Stomach (tissue), 8 donors: ENCODE measurements at regions not wholly inside any gene's neighbourhood (a gene's known extent, or its start where the extent isn't known, plus 50 kb on each side); places are given as distances from the start of the nearest gene placed in this dataset.
A peak's percentile ranks its signal among the peaks of the same experiment; 100 is the strongest.

Experiments used
- DNase-seq, 2 donors: peaks; one replicate each; pipeline versions ENCODE4 v3.0.0 to v3.0.0-alpha.2; 2013 to 2019
- H3K27ac ChIP-seq, 5 donors: fragments of 200-600 bp in 4 of 5; sonication (generic) in 4 of 5; one replicate each; pipeline ENCODE4 v1.5.1; 2013 to 2019; ENCODE audit warnings: mild to moderate bottlenecking in 1 of 5, moderate library complexity in 1 of 5
- H3K27me3 ChIP-seq, 3 donors: fragments of 200-600 bp; sonication (generic); one replicate each; pipeline ENCODE4 v1.5.1; 2017 to 2019; ENCODE audit warnings: mixed run types in 1 of 3
- H3K36me3 ChIP-seq, 4 donors: fragments of 200-600 bp; sonication (generic); 1 replicate in 3 of 4; 2 replicates in 1 of 4; pipeline ENCODE4 v1.5.1; 2016 to 2019
- H3K4me1 ChIP-seq, 4 donors: fragments of 200-600 bp; sonication (generic); one replicate each; pipeline ENCODE4 v1.5.1; 2016 to 2019
- H3K4me3 ChIP-seq, 4 donors: fragments of 200-600 bp; sonication (generic) in 3 of 4; one replicate each; pipeline ENCODE4 v1.5.1; 2016 to 2019; ENCODE audit warnings: mild to moderate bottlenecking in 1 of 4
- H3K9me3 ChIP-seq, 4 donors: fragments of 200-600 bp; sonication (generic); one replicate each; pipeline ENCODE4 v1.5.1; 2016 to 2019
- CTCF ChIP-seq, 7 experiments: fragments of 450-650 bp in 4 of 7; fragments of 200-600 bp in 3 of 7; sonication (generic) in 3 of 7; IDR thresholded peaks; one replicate each; pipeline ENCODE4 v1.5.1; 2016 to 2019; ENCODE audit warnings: antibody characterized with exemption in 7 of 7, control low read depth in 2 of 7, mild to moderate bottlenecking in 1 of 7
- EP300 ChIP-seq: sonication (generic); formaldehyde crosslinking; IDR thresholded peaks from one replicate; pipeline ENCODE4 v1.6.1; 2017; ENCODE audit warnings: antibody characterized with exemption
- POLR2A ChIP-seq, 4 donors: fragments of 450-650 bp; IDR thresholded peaks; one replicate each; pipeline ENCODE4 v1.6.1; 2016; ENCODE audit warnings: antibody characterized with exemption in 4 of 4, control low read depth in 2 of 4, mild to moderate bottlenecking in 1 of 4, moderate library complexity in 1 of 4
- POLR2AphosphoS5 ChIP-seq, 3 donors: sonication (generic); formaldehyde crosslinking; IDR thresholded peaks; one replicate each; pipeline ENCODE4 v1.6.1; 2016; ENCODE audit warnings: antibody characterized with exemption in 3 of 3
- WGBS, 5 donors: extraction: QIAGEN DNeasy Blood & Tissue Kit in 3 of 5; methylation state at CpG; one replicate each; pipeline versions ENCODE4 v1.1.5 to v1.1.7; 2013 to 2018; 5-methylcytosine and 5-hydroxymethylcytosine counted together
- intact Hi-C: fragments of 100-400 bp; cut with DNase I; formaldehyde crosslinking; loops from one replicate; pipeline ENCODE4 v1.15.1; 2023; ENCODE audit warnings: low total_unique reads
- donor health status: healthy with polysubstance abuse.
- donor health status: Bipolar disorder and iron deficiency.
- donor health status: healthy.

- H3K27me3 ChIP-seq = no peaks in the 10 kb centered on the region
- H3K36me3 ChIP-seq = no peaks in the 10 kb centered on the region
- intact Hi-C loops = no loop called here
- H3K9me3 ChIP-seq = no peaks in the 10 kb centered on the region
- no peak for TF ChIP-seq POLR2A (IDR thresholded peaks at IDR 0.05)
- TF ChIP-seq CTCF (IDR thresholded peaks at IDR 0.05) = no peak
- no peak for TF ChIP-seq EP300
- no peak for TF ChIP-seq POLR2AphosphoS5 (IDR thresholded peaks at IDR 0.05)
- no peak overlapping the region for H3K4me3 ChIP-seq
- 64 to 75% (median 73%) methylated on average over 4 of the region's 4 CpGs for WGBS, 5 donors
- H3K4me1 ChIP-seq = no peaks in the 10 kb centered on the region
- peak in 1 of 2 donors; percentile 13 for DNase-seq
- no peak overlapping the region for H3K27ac ChIP-seq
Observed at GRCh38 chr2:53096351-53096750, 671.3 kb upstream of the CHAC2 start.

GRCh38 chr2:53095664-53096063, 671.9 kb upstream of the CHAC2 start:
- no peaks in the 10 kb centered on the region for H3K27me3 ChIP-seq
- DNase-seq = no peak
- TF ChIP-seq CTCF (IDR thresholded peaks at IDR 0.05) = no peak
- no peak for TF ChIP-seq POLR2AphosphoS5 (IDR thresholded peaks at IDR 0.05)
- TF ChIP-seq EP300 = no peak
- 48 to 59% (median 51%) methylated on average over 1 of the region's 1 CpG for WGBS, 5 donors
- H3K4me3 ChIP-seq = no peak overlapping the region
- no peaks in the 10 kb centered on the region for H3K36me3 ChIP-seq
- no peak overlapping the region for H3K27ac ChIP-seq
- intact Hi-C loops = no loop called here
- no peaks in the 10 kb centered on the region for H3K9me3 ChIP-seq
- H3K4me1 ChIP-seq = no peaks in the 10 kb centered on the region

- Histone ChIP-seq H3K27me3 (no peaks in the 10 kb centered on the region), H3K9me3 (no peaks in the 10 kb centered on the region), H3K4me1 (no peaks in the 10 kb centered on the region), H3K36me3 (no peaks in the 10 kb centered on the region), H3K27ac (no peak overlapping the region), H3K4me3 (no peak overlapping the region)
- no peak for DNase-seq
- TF ChIP-seq POLR2AphosphoS5 (IDR thresholded peaks at IDR 0.05) (no peak), POLR2A (IDR thresholded peaks at IDR 0.05) (no peak), CTCF (IDR thresholded peaks at IDR 0.05) (no peak), EP300 (no peak)
- intact Hi-C loops = no loop called here
- 68 to 95% (median 77%) methylated on average over 1 of the region's 1 CpG for WGBS, 5 donors
Observed at GRCh38 chr2:53095227-53095626, 672.4 kb upstream of the CHAC2 start.

GRCh38 chr2:53093355-53093754, 674.2 kb upstream of the CHAC2 start:
- no peak overlapping the region for H3K4me3 ChIP-seq
- TF ChIP-seq EP300 (no peak), CTCF (IDR thresholded peaks at IDR 0.05) (no peak), POLR2A (IDR thresholded peaks at IDR 0.05) (no peak)
- intact Hi-C loops = no loop called here
- H3K27ac ChIP-seq = no peak overlapping the region
- 47 to 80% (median 72%) methylated on average over 1 of the region's 1 CpG for WGBS, 5 donors
- H3K36me3 ChIP-seq = no peaks in the 10 kb centered on the region
- H3K4me1 ChIP-seq = no peaks in the 10 kb centered on the region
- H3K9me3 ChIP-seq = peaks cover 0 to 3% (median 0%) of the 10 kb centered on the region in 4 donors
- no peak for DNase-seq
- no peaks in the 10 kb centered on the region for H3K27me3 ChIP-seq

GRCh38 chr2:53091183-53091582, 676.4 kb upstream of the CHAC2 start:
- Histone ChIP-seq H3K36me3 (no peaks in the 10 kb centered on the region), H3K4me3 (no peak overlapping the region), H3K27ac (no peak overlapping the region), H3K9me3 (peaks cover 0 to 3% (median 0%) of the 10 kb centered on the region in 4 donors), H3K4me1 (no peaks in the 10 kb centered on the region), H3K27me3 (no peaks in the 10 kb centered on the region)
- DNase-seq = no peak
- intact Hi-C loops = no loop called here
- TF ChIP-seq EP300 (no peak), POLR2A (IDR thresholded peaks at IDR 0.05) (no peak), POLR2AphosphoS5 (IDR thresholded peaks at IDR 0.05) (no peak), CTCF (IDR thresholded peaks at IDR 0.05) (no peak)
